Thoracic aorta (tissue), 2 donors: ENCODE measurements at regions not wholly inside any gene's neighbourhood (a gene's known extent, or its start where the extent isn't known, plus 50 kb on each side); places are given as distances from the start of the nearest gene placed in this dataset.

Experiments used
- ATAC-seq: fragments of 150-250 bp; one replicate; pipeline ENCODE4 v1.8.0; 2017; ENCODE audit warnings: low read depth; ENCODE audit not compliant: insufficient number of reproducible peaks, low FRiP score
- DNase-seq: peaks from one replicate; pipeline ENCODE4 v3.0.0-alpha.2; 2020; ENCODE audit warnings: low spot score
- H3K27ac ChIP-seq, 2 donors: fragments of 200-600 bp; sonication (generic); 1 replicate in 1 of 2; 2 replicates in 1 of 2; pipeline ENCODE4 v1.5.1; 2016; ENCODE audit warnings: mild to moderate bottlenecking in 2 of 2, moderate library complexity in 2 of 2
- H3K27me3 ChIP-seq: fragments of 200-600 bp; sonication (generic); replicated peaks from 2 replicates; pipeline ENCODE4 v1.6.0; 2016; ENCODE audit warnings: mild to moderate bottlenecking; ENCODE audit not compliant: insufficient read depth
- H3K36me3 ChIP-seq: fragments of 200-600 bp; sonication (generic); one replicate; pipeline ENCODE4 v1.5.1; 2016
- H3K4me1 ChIP-seq, 2 donors: fragments of 200-600 bp; sonication (generic); 1 replicate in 1 of 2; 2 replicates in 1 of 2; pipeline versions ENCODE4 v1.5.1 to v1.6.0; 2016; ENCODE audit warnings: low read depth in 2 of 2, mild to moderate bottlenecking in 1 of 2; ENCODE audit not compliant: control insufficient read depth in 1 of 2
- H3K4me3 ChIP-seq: fragments of 200-600 bp; sonication (generic); 2 replicates; pipeline ENCODE4 v1.5.1; 2016; ENCODE audit warnings: mild to moderate bottlenecking
- H3K9me3 ChIP-seq: fragments of 200-600 bp; sonication (generic); 2 replicates; pipeline ENCODE4 v1.5.1; 2016
- CTCF ChIP-seq: fragments of 200-600 bp; sonication (generic); IDR thresholded peaks from one replicate; pipeline ENCODE4 v1.5.1; 2019; ENCODE audit warnings: antibody characterized with exemption

- ATAC-seq (no peak), DNase-seq (no peak)
- Histone ChIP-seq H3K4me3 (no peak overlapping the region), H3K27ac (no peak overlapping the region), H3K27me3 (no peaks in the 10 kb centered on the region), H3K9me3 (no peaks in the 10 kb centered on the region), H3K4me1 (no peaks in the 10 kb centered on the region), H3K36me3 (no peaks in the 10 kb centered on the region)
- no peak for TF ChIP-seq CTCF
Measured at GRCh38 chr4:176856421-176856820, 63.7 kb upstream of the VEGFC start.

GRCh38 chr4:176858839-176859238 is 66.1 kb upstream of the VEGFC start:
- H3K4me1 ChIP-seq: no peaks in the 10 kb centered on the region
- ATAC-seq: no peak
- H3K36me3 ChIP-seq: no peaks in the 10 kb centered on the region
- no peak overlapping the region for H3K4me3 ChIP-seq
- TF ChIP-seq CTCF: no peak
- H3K9me3 ChIP-seq: no peaks in the 10 kb centered on the region
- no peak for DNase-seq
- H3K27ac ChIP-seq: no peak overlapping the region
- H3K27me3 ChIP-seq: no peaks in the 10 kb centered on the region

GRCh38 chr4:176864238-176864637 is 71.5 kb upstream of the VEGFC start:
- no peaks in the 10 kb centered on the region for H3K4me1 ChIP-seq
- no peaks in the 10 kb centered on the region for H3K36me3 ChIP-seq
- ATAC-seq: no peak
- no peak overlapping the region for H3K4me3 ChIP-seq
- no peak for DNase-seq
- TF ChIP-seq CTCF: no peak
- no peaks in the 10 kb centered on the region for H3K9me3 ChIP-seq
- no peak overlapping the region for H3K27ac ChIP-seq
- no peaks in the 10 kb centered on the region for H3K27me3 ChIP-seq

- no peak for DNase-seq
- Histone ChIP-seq H3K27me3 (no peaks in the 10 kb centered on the region), H3K4me3 (no peak overlapping the region), H3K4me1 (no peaks in the 10 kb centered on the region), H3K9me3 (no peaks in the 10 kb centered on the region), H3K36me3 (no peaks in the 10 kb centered on the region), H3K27ac (no peak overlapping the region)
- no peak for ATAC-seq
- TF ChIP-seq CTCF: no peak
Measured at GRCh38 chr4:176868676-176869075, 76.0 kb upstream of the VEGFC start.

GRCh38 chr4:176872461-176872860 is 79.7 kb upstream of the VEGFC start:
- DNase-seq: no peak
- H3K27me3 ChIP-seq: no peaks in the 10 kb centered on the region
- no peaks in the 10 kb centered on the region for H3K36me3 ChIP-seq
- H3K4me3 ChIP-seq: no peak overlapping the region
- no peaks in the 10 kb centered on the region for H3K4me1 ChIP-seq
- TF ChIP-seq CTCF: no peak
- no peaks in the 10 kb centered on the region for H3K9me3 ChIP-seq
- H3K27ac ChIP-seq: no peak overlapping the region
- no peak for ATAC-seq
